ENCODE measurements at regions not wholly inside any gene's neighbourhood (a gene's known extent, or its start where the extent isn't known, plus 50 kb on each side); places are given as distances from the start of the nearest gene placed in this dataset.

GRCh38 chr5:21070858-21071257 lies 1082.9 kb upstream of the CDH18 start:
- RAD21 ChIA-PET (ENCODE audit: unreplicated experiment), result no interaction called here
- no peak for TF ChIP-seq MXI1 (IDR thresholded peaks at IDR 0.05; ENCODE audit: low read depth, low read length)
- CTCF ChIA-PET, result no interaction called here
- ATAC-seq (no peak), DNase-seq (ENCODE audit: low read depth, low spot score) (no peak), FAIRE-seq (no peak)
- in situ Hi-C loops (cut with MboI), result no loop called here
- Histone ChIP-seq H3K4me3 (no peak overlapping the region), H3K36me3 (ENCODE audit: control insufficient read depth in 2 of 2, insufficient read depth in 2 of 2, low read length in 1 of 2) (no peaks in the 10 kb centered on the region), H2AFZ (ENCODE audit: control insufficient read depth, low read depth, low read length) (no peak overlapping the region), H3K9me3 (replicated peaks; ENCODE audit: control insufficient read depth, insufficient read depth, low read length) (no peaks in the 10 kb centered on the region), H3K4me1 (ENCODE audit: control insufficient read depth, insufficient read depth, low read length) (no peaks in the 10 kb centered on the region), H3K4me2 (ENCODE audit: control insufficient read depth, insufficient read depth) (no peak overlapping the region), H3K27me3 (replicated peaks in 1 of 2; ENCODE audit: control insufficient read depth in 2 of 2, insufficient read depth in 2 of 2, low read length in 1 of 2) (no peaks in the 10 kb centered on the region), H3K27ac (ENCODE audit: control insufficient read depth, insufficient read depth) (no peak overlapping the region), H4K20me1 (ENCODE audit: control insufficient read depth, insufficient read depth) (no peaks in the 10 kb centered on the region), H3K79me2 (ENCODE audit: control insufficient read depth, insufficient read depth, low read length) (no peaks in the 10 kb centered on the region), H3K9ac (ENCODE audit: control insufficient read depth, insufficient read depth, low read length) (no peak overlapping the region)
- intact Hi-C loops (cut with micrococcal nuclease; ENCODE audit: unreplicated experiment), result no loop called here
- SMC1A ChIA-PET (ENCODE audit: uncharacterized antibody, unreplicated experiment), result no interaction called here
- no TSS peak for BruUV-seq (replicated peaks)
- POLR2A ChIA-PET, result no interaction called here

- SMC1A ChIA-PET (ENCODE audit: uncharacterized antibody, unreplicated experiment), result no interaction called here
- intact Hi-C loops (cut with micrococcal nuclease; ENCODE audit: unreplicated experiment) (no loop called here), in situ Hi-C loops (cut with MboI) (no loop called here)
- Histone ChIP-seq H3K4me3 (no peak overlapping the region), H3K27ac (ENCODE audit: control insufficient read depth, insufficient read depth) (no peak overlapping the region), H3K4me1 (ENCODE audit: control insufficient read depth, insufficient read depth, low read length) (no peaks in the 10 kb centered on the region), H3K36me3 (ENCODE audit: control insufficient read depth in 2 of 2, insufficient read depth in 2 of 2, low read length in 1 of 2) (no peaks in the 10 kb centered on the region), H3K4me2 (ENCODE audit: control insufficient read depth, insufficient read depth) (no peak overlapping the region), H3K9me3 (replicated peaks; ENCODE audit: control insufficient read depth, insufficient read depth, low read length) (no peaks in the 10 kb centered on the region), H4K20me1 (ENCODE audit: control insufficient read depth, insufficient read depth) (no peaks in the 10 kb centered on the region), H3K79me2 (ENCODE audit: control insufficient read depth, insufficient read depth, low read length) (no peaks in the 10 kb centered on the region), H3K9ac (ENCODE audit: control insufficient read depth, insufficient read depth, low read length) (no peak overlapping the region), H2AFZ (ENCODE audit: control insufficient read depth, low read depth, low read length) (no peak overlapping the region), H3K27me3 (replicated peaks in 1 of 2; ENCODE audit: control insufficient read depth in 2 of 2, insufficient read depth in 2 of 2, low read length in 1 of 2) (no peaks in the 10 kb centered on the region)
- ATAC-seq (no peak), FAIRE-seq (no peak), DNase-seq (ENCODE audit: low read depth, low spot score) (no peak)
- 0% methylated on average over 1 of the region's 1 CpG for WGBS (ENCODE audit: insufficient coverage, insufficient replicate concordance, low lambda C conversion rate, missing lambda C conversion rate)
- no TSS peak for BruUV-seq (replicated peaks)
- POLR2A ChIA-PET, result no interaction called here
- no peak for TF ChIP-seq CBX3 (IDR thresholded peaks at IDR 0.05; ENCODE audit: borderline replicate concordance, low read depth)
- no peak for TF ChIP-seq NFYA (IDR thresholded peaks at IDR 0.05; ENCODE audit: borderline replicate concordance, low read depth, low read length)
- no peak for TF ChIP-seq POLR2AphosphoS2 (IDR thresholded peaks at IDR 0.05; ENCODE audit: low read depth, low read length)
- no peak for TF ChIP-seq FOS (IDR thresholded peaks at IDR 0.05; ENCODE audit: borderline replicate concordance, extremely low read depth, insufficient read length)
- TF ChIP-seq MLLT1 (IDR thresholded peaks at IDR 0.05), result no peak
- no peak for TF ChIP-seq HDAC2 (IDR thresholded peaks at IDR 0.05)
- no peak for TF ChIP-seq CTCF (IDR thresholded peaks at IDR 0.05 in 2 of 3, conservative IDR thresholded peaks at IDR 0.05 in 1 of 3; ENCODE audit: control insufficient read depth in 2 of 3, extremely low read depth in 1 of 3, insufficient read depth in 1 of 3, low read depth in 3 of 3, low read length in 3 of 3)
- TF ChIP-seq RELA (IDR thresholded peaks at IDR 0.05; ENCODE audit: borderline replicate concordance, partially characterized antibody), result no peak
- no peak for TF ChIP-seq IRF4 (IDR thresholded peaks at IDR 0.05; ENCODE audit: low read depth, low read length)
- no peak for TF ChIP-seq MTA2 (IDR thresholded peaks at IDR 0.05; ENCODE audit: low read depth)
- CTCF ChIA-PET, result no interaction called here
- RAD21 ChIA-PET (ENCODE audit: unreplicated experiment), result no interaction called here
These were observed 1079.7 kb upstream of the CDH18 start for GRCh38 chr5:21067724-21068123.

Measured in GM12878 (cell line).